ENCODE measurements at regions not wholly inside any gene's neighbourhood (a gene's known extent, or its start where the extent isn't known, plus 50 kb on each side); places are given as distances from the start of the nearest gene placed in this dataset.

GRCh38 chr7:124667312-124668153 lies 98.1 kb downstream of the GPR37 start:
- no peaks in the 10 kb centered on the region for H3K36me3 Mint-ChIP-seq (ENCODE audit: low read depth)
- H3K27me3 Mint-ChIP-seq (ENCODE audit: low read depth, poor library complexity): no peaks in the 10 kb centered on the region
- TF ChIP-seq CTCF (IDR thresholded peaks at IDR 0.05): no peak
- H3K4me1 Mint-ChIP-seq: no peaks in the 10 kb centered on the region
- no peak overlapping the region for H3K27ac Mint-ChIP-seq
- no peaks in the 10 kb centered on the region for H3K9me3 Mint-ChIP-seq
- no peak for DNase-seq
- H3K4me3 Mint-ChIP-seq: no peak overlapping the region

GRCh38 chr7:124662937-124663336 lies 102.7 kb downstream of the GPR37 start:
- Mint-ChIP-seq H3K27ac (no peak overlapping the region), H3K36me3 (ENCODE audit: low read depth) (no peaks in the 10 kb centered on the region), H3K4me3 (no peak overlapping the region), H3K4me1 (no peaks in the 10 kb centered on the region), H3K9me3 (no peaks in the 10 kb centered on the region), H3K27me3 (ENCODE audit: low read depth, poor library complexity) (no peaks in the 10 kb centered on the region)
- TF ChIP-seq CTCF (IDR thresholded peaks at IDR 0.05): no peak
- no peak for DNase-seq

- Mint-ChIP-seq H3K4me1 (no peaks in the 10 kb centered on the region), H3K27ac (no peak overlapping the region), H3K9me3 (no peaks in the 10 kb centered on the region), H3K4me3 (no peak overlapping the region), H3K27me3 (ENCODE audit: low read depth, poor library complexity) (no peaks in the 10 kb centered on the region), H3K36me3 (ENCODE audit: low read depth) (no peaks in the 10 kb centered on the region)
- no peak for TF ChIP-seq CTCF (IDR thresholded peaks at IDR 0.05)
- no peak for DNase-seq
Measured at GRCh38 chr7:124662372-124662771, 103.2 kb downstream of the GPR37 start.

- H3K4me3 Mint-ChIP-seq: no peak overlapping the region
- H3K27me3 Mint-ChIP-seq (ENCODE audit: low read depth, poor library complexity): no peaks in the 10 kb centered on the region
- no peak for TF ChIP-seq CTCF (IDR thresholded peaks at IDR 0.05)
- no peaks in the 10 kb centered on the region for H3K4me1 Mint-ChIP-seq
- no peak for DNase-seq
- H3K36me3 Mint-ChIP-seq (ENCODE audit: low read depth): no peaks in the 10 kb centered on the region
- no peaks in the 10 kb centered on the region for H3K9me3 Mint-ChIP-seq
- H3K27ac Mint-ChIP-seq: no peak overlapping the region
Measured at GRCh38 chr7:124655990-124656389, 109.6 kb downstream of the GPR37 start.

GRCh38 chr7:124652237-124652636 lies 113.4 kb downstream of the GPR37 start:
- Mint-ChIP-seq H3K27ac (no peak overlapping the region), H3K9me3 (no peaks in the 10 kb centered on the region), H3K27me3 (ENCODE audit: low read depth, poor library complexity) (no peaks in the 10 kb centered on the region), H3K4me1 (no peaks in the 10 kb centered on the region), H3K4me3 (no peak overlapping the region), H3K36me3 (ENCODE audit: low read depth) (no peaks in the 10 kb centered on the region)
- DNase-seq: no peak
- no peak for TF ChIP-seq CTCF (IDR thresholded peaks at IDR 0.05)

GRCh38 chr7:124651136-124651535 lies 114.5 kb downstream of the GPR37 start:
- Mint-ChIP-seq H3K4me3 (no peak overlapping the region), H3K9me3 (no peaks in the 10 kb centered on the region), H3K27ac (no peak overlapping the region), H3K27me3 (ENCODE audit: low read depth, poor library complexity) (no peaks in the 10 kb centered on the region), H3K4me1 (no peaks in the 10 kb centered on the region), H3K36me3 (ENCODE audit: low read depth) (no peaks in the 10 kb centered on the region)
- DNase-seq: no peak
- TF ChIP-seq CTCF (IDR thresholded peaks at IDR 0.05): no peak
